ENCODE measurements at regions not wholly inside any gene's neighbourhood (a gene's known extent, or its start where the extent isn't known, plus 50 kb on each side); places are given as distances from the start of the nearest gene placed in this dataset.

DNA sequence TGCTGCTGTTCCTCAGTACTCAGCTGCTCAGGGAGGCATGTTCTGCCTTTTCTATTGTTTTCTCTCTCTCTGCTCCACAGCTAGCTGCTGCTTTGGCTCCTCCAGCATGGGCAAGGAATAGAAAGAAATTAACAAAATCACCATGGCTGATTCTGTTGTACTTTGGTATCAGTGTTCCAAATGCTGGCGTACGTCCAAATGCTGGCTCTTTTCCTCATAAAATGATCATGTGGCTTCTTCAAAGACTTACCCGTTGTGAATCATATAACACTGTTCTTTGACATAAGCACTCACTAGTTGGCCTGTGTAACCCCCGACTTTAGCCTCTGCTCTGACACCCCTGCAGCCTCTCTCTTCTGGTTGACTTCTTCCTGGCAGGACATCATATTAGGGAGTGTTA lies 547.6 kb downstream of the CPS1 start:
- H3K27ac ChIP-seq (ENCODE audit: low read depth, low read length) = no peak overlapping the region
- CTCF ChIA-PET = no interaction called here
- H3K9me3 ChIP-seq (ENCODE audit: control insufficient read depth, insufficient read depth, low read length) = peaks cover 9% of the 10 kb centered on the region

GRCh38 chr2:211113334-211114175 lies 557.2 kb downstream of the CPS1 start:
- no peak for TF ChIP-seq CTCF (IDR thresholded peaks at IDR 0.05; ENCODE audit: low read depth, low read length)
- ChIA-PET POLR2A (no interaction called here), CTCF (no interaction called here)
- no peak overlapping the region for H3K4me3 ChIP-seq (ENCODE audit: low read depth, low read length)
- DNase-seq (ENCODE audit: low read depth, low spot score) = no peak
- H3K27me3 ChIP-seq (ENCODE audit: control insufficient read depth, insufficient read depth, low read length) = no peaks in the 10 kb centered on the region
- no peak overlapping the region for H3K27ac ChIP-seq (ENCODE audit: low read depth, low read length)
- H3K9me3 ChIP-seq (ENCODE audit: control insufficient read depth, insufficient read depth, low read length) = no peaks in the 10 kb centered on the region

More for the DNA sequence above, 547.6 kb downstream of the CPS1 start:
- no peak for DNase-seq (ENCODE audit: low read depth, low spot score)
- no peak overlapping the region for H3K4me3 ChIP-seq (ENCODE audit: low read depth, low read length)
- no peaks in the 10 kb centered on the region for H3K27me3 ChIP-seq (ENCODE audit: control insufficient read depth, insufficient read depth, low read length)
- TF ChIP-seq CTCF (IDR thresholded peaks at IDR 0.05; ENCODE audit: low read depth, low read length) = no peak
- POLR2A ChIA-PET = no interaction called here

- no peak for DNase-seq (ENCODE audit: low read depth, low spot score)
- CTCF ChIA-PET = no interaction called here
- TF ChIP-seq CTCF (IDR thresholded peaks at IDR 0.05; ENCODE audit: low read depth, low read length) = no peak
Measured at GRCh38 chr2:211114826-211115455, 558.5 kb downstream of the CPS1 start.

DNA sequence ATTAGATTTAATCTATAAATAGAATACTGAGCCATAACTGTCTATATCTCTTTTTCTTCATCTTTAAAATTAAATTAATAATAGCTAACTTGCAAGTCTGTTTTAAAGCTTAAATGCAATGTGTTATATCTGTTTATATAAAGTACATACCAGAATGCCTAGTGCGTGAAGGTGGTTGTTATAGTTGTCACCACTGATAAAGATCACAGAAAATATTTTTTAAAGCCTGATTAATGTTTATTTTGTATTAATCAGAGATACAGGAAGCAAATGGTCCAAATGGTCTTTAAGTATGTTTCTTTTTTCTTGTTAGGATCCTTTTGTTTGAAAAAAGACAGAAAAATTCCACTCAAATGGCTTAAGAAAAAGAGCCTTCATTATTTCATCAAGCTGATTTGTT lies 560.6 kb downstream of the CPS1 start:
- ChIA-PET CTCF (no interaction called here), POLR2A (no interaction called here)
- Histone ChIP-seq H3K4me3 (ENCODE audit: low read depth, low read length) (no peak overlapping the region), H3K27me3 (ENCODE audit: control insufficient read depth, insufficient read depth, low read length) (no peaks in the 10 kb centered on the region), H3K27ac (ENCODE audit: low read depth, low read length) (no peak overlapping the region), H3K9me3 (ENCODE audit: control insufficient read depth, insufficient read depth, low read length) (no peaks in the 10 kb centered on the region)
- no peak for TF ChIP-seq CTCF (IDR thresholded peaks at IDR 0.05; ENCODE audit: low read depth, low read length)
- no peak for DNase-seq (ENCODE audit: low read depth, low spot score)

More at GRCh38 chr2:211114826-211115455, 558.5 kb downstream of the CPS1 start:
- Histone ChIP-seq H3K4me3 (ENCODE audit: low read depth, low read length) (no peak overlapping the region), H3K27me3 (ENCODE audit: control insufficient read depth, insufficient read depth, low read length) (no peaks in the 10 kb centered on the region), H3K27ac (ENCODE audit: low read depth, low read length) (no peak overlapping the region), H3K9me3 (ENCODE audit: control insufficient read depth, insufficient read depth, low read length) (no peaks in the 10 kb centered on the region)
- POLR2A ChIA-PET = no interaction called here

GRCh38 chr2:211126256-211126655 lies 569.9 kb downstream of the CPS1 start:
- no peak for TF ChIP-seq CTCF (IDR thresholded peaks at IDR 0.05; ENCODE audit: low read depth, low read length)
- Histone ChIP-seq H3K9me3 (ENCODE audit: control insufficient read depth, insufficient read depth, low read length) (no peaks in the 10 kb centered on the region), H3K4me3 (ENCODE audit: low read depth, low read length) (no peak overlapping the region), H3K27me3 (ENCODE audit: control insufficient read depth, insufficient read depth, low read length) (no peaks in the 10 kb centered on the region), H3K27ac (ENCODE audit: low read depth, low read length) (no peak overlapping the region)
- ChIA-PET CTCF (no interaction called here), POLR2A (no interaction called here)
- no peak for DNase-seq (ENCODE audit: low read depth, low spot score)

Data from AG04450 (cell line).